GM18511 (cell line): ENCODE measurements at regions not wholly inside any gene's neighbourhood (a gene's known extent, or its start where the extent isn't known, plus 50 kb on each side); places are given as distances from the start of the nearest gene placed in this dataset.
"Not testable (repeated sequence)": the region's sequence is repeated elsewhere in the genome, so short reads cannot be mapped to it uniquely, and the experiment has no call there.

Experiments used
- ATAC-seq: cut with Tn5 transposase; IDR thresholded peaks from one replicate; pipeline ENCODE4 v1.9.1; 2021; ENCODE audit warnings: mild to moderate bottlenecking, moderate library complexity; ENCODE audit not compliant: unreplicated experiment

GRCh38 chr5:96214442-96215197 lies 218.4 kb downstream of the PCSK1 start:
- no peak for ATAC-seq

- ATAC-seq, result no peak
Measured at GRCh38 chr5:96209829-96210228, 223.2 kb downstream of the PCSK1 start.

GRCh38 chr5:96207420-96207819 lies 225.6 kb downstream of the PCSK1 start:
- ATAC-seq, result no peak

- no peak for ATAC-seq
Measured at GRCh38 chr5:96203761-96204160, 229.3 kb downstream of the PCSK1 start.

- no peak for ATAC-seq
Measured at GRCh38 chr5:96201503-96201902, 231.5 kb downstream of the PCSK1 start.

GRCh38 chr5:96200641-96201040 lies 232.4 kb downstream of the PCSK1 start:
- ATAC-seq, result no peak

GRCh38 chr5:96199713-96200183 lies 233.3 kb downstream of the PCSK1 start:
- no peak for ATAC-seq

GRCh38 chr5:96198356-96199058 lies 234.5 kb downstream of the PCSK1 start:
- ATAC-seq, result no peak

GRCh38 chr5:96197767-96198166 lies 235.3 kb downstream of the PCSK1 start:
- ATAC-seq, result not testable (repeated sequence)

- ATAC-seq, result no peak
Measured at GRCh38 chr5:96197347-96197746, 235.7 kb upstream of the ELL2 start.

- ATAC-seq, result no peak
Measured at GRCh38 chr5:96196890-96197289, 235.2 kb upstream of the ELL2 start.

- ATAC-seq, result no peak
Measured at GRCh38 chr5:96196407-96196806, 234.8 kb upstream of the ELL2 start.

- ATAC-seq, result no peak
Measured at GRCh38 chr5:96195123-96195522, 233.5 kb upstream of the ELL2 start.

GRCh38 chr5:96194593-96194992 lies 232.9 kb upstream of the ELL2 start:
- ATAC-seq, result no peak

GRCh38 chr5:96193946-96194345 lies 232.3 kb upstream of the ELL2 start:
- ATAC-seq, result no peak

GRCh38 chr5:96189987-96190386 lies 228.3 kb upstream of the ELL2 start:
- no peak for ATAC-seq

- no peak for ATAC-seq
Measured at GRCh38 chr5:96189028-96189826, 227.6 kb upstream of the ELL2 start.

- ATAC-seq, result no peak
Measured at GRCh38 chr5:96187309-96188027, 225.8 kb upstream of the ELL2 start.

GRCh38 chr5:96184510-96184909 lies 222.9 kb upstream of the ELL2 start:
- not testable (repeated sequence) for ATAC-seq

GRCh38 chr5:96180684-96181435 lies 219.2 kb upstream of the ELL2 start:
- no peak for ATAC-seq
